GM19351 (cell line): ENCODE measurements at regions not wholly inside any gene's neighbourhood (a gene's known extent, or its start where the extent isn't known, plus 50 kb on each side); places are given as distances from the start of the nearest gene placed in this dataset.

Experiments used
- ATAC-seq: cut with Tn5 transposase; IDR thresholded peaks from one replicate; pipeline ENCODE4 v1.9.1; 2021; ENCODE audit warnings: mild to moderate bottlenecking, moderate library complexity; ENCODE audit not compliant: unreplicated experiment

DNA sequence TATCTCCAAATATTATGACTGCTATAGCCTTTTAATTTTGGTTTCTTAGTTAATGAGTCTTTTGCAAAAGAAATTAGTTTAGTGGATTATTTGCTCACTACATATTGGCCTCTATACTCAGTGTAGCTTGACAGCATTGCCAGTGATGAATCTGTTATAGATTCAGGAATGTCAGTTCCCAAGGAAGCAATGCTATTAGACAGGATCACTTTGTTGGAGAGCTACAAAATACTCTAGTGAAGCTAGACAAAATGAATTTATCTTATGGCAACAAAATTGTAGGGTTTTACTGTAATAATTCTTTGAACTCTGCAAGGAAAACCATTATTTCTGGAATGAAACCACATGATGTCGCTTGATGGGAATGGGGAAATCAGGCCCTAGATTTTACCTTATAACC, 543.3 kb downstream of the SQOR start:
- ATAC-seq: no peak

DNA sequence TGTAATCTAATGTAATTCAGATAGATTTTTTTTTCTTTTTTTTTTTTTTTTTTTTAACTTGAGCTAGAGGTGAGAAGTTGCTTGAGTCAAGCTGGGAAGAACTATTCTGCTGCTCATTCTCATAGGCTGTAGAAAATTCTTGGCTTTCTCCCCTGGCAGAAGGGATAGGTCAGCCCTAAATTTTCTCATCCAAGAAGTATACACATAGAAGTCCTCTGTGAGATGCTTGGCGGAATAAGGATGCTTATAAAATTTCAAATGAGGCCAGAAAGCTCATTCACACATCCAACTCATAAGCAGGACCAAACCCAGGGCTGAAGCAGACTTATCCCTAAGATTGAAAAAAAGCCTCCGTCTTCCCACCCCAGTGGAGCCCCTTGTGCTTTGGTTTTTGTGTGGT, 572.5 kb downstream of the SQOR start:
- no peak for ATAC-seq

DNA sequence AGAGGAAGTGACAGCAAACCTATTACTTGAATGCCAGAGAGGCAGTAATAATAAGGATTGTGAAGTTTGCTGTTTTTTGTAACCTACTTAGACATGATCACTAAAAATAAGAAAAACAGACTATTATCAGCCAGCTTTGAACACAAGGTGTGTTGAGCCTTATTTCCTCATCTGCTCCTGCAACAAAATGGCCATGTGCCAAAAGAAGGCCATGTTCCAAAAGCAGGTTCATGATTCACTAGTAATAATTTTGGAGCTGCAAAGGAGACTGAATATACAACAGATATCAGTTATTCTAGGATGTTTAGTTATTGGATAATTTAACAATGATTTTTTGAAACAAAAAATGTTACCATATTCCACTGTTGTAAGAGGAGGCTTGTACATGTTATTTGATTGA, 578.7 kb downstream of the SQOR start:
- no peak for ATAC-seq

DNA sequence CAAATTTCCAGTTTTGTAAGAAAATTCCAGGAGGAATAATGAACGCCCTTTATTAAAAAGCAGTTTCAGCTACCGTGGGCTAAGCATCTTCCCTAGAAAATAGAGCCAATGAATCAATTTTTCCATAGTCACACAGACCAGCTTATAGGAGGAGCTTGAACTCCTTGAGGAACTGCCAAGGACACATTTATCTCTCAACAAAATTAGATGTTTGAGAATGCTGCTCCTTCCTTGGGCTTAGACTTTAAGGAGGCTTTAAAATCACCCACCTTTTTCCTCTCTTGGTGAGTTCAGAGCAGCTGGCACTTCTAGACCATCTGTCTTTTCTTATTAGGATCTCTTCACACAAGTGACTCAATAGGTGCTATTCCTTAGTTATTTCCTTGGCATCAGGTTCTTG, 588.0 kb downstream of the SQOR start:
- no peak for ATAC-seq

DNA sequence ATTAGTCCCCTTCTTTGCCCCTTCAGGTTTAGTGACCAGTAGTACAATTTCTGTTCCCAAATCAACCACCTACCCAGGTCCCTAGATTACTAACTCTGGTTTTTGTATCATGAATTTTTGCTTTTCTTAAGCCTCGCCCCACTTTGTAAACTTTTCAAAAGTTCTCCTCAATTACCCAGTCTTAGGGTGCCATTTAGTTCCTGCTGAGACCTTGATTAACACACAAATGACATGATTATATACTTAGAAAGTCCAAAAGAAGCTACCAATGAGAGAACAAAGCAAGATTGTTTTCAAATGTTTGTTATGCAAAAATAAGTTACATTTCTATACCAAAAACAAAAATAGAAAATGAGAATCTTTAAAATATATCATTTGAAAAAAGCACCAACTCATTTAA, 594.4 kb downstream of the SQOR start:
- no peak for ATAC-seq

DNA sequence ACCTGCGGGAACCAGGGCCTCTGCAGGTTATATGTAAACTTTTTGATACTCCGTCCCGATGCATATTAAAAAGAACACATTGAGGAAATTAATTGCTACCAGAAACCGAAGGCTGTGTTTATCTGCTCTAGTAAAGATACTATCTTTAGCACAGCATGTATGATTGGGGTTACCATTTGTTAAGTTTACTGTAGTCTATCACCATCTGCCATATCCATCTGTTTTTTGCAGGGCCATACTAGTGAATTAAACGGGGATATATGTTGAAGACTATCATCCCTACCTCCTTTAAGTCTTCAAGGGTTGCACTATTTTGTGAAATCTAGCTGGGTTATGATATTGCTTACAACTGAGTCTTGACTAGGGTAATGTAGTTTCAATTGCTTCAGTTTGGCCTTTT, 597.0 kb downstream of the SQOR start:
- ATAC-seq: no peak

DNA sequence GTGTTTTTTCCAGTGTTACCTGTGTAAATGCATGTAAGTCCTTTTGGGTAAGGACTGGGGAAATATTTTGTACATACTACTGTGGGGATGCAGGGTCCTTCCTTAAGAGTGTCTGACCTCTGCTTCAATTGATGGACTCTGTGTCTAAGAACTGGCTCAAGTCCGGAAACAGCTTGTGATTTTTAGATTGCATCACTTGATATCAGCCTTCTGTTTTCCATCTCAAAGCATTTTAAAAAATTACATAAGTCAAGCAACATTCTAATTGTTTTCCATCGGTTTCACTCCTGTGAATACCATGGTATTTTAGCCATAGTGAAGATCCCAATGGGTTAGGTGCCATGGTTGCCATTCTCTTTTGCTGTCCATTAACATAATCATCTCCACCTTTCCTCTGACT, 597.6 kb downstream of the SQOR start:
- ATAC-seq: no peak

DNA sequence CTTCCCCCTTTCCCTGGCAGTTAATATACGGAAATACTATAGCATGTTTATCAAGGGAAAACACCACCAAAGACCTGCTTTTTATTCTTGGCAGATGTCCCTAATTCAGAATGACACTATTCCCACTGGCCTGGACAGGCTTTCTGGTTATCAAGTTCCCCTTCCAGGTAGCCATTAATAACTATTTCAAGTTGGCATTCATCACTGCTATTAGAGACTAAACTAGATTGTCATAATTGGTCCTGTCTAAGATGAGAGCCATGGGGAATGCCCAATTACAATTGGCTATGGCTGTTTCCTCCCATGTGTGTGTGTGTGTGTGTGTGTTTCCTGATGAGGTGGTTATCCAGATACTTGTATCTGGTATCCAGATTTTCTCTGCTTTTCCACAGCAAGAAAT, 608.1 kb downstream of the SQOR start:
- ATAC-seq: no peak

DNA sequence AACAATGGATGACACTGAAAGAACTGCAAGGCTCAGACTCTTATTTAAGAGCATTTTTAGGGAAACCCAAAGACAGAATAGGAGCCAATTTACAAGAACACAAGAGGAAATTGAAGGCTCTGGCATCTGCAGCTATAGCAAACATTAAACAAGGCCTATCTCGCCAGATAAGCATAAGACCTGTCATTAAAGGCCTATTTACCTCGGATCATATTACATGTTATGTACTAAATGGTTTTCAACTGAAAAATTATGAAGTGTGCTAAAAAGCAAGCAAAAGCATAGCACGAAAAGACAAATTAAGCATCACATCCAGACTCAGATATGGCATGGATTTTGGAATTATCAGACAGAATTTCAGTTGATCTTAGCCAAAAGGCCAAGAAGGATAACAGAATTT, 617.1 kb downstream of the SQOR start:
- no peak for ATAC-seq

DNA sequence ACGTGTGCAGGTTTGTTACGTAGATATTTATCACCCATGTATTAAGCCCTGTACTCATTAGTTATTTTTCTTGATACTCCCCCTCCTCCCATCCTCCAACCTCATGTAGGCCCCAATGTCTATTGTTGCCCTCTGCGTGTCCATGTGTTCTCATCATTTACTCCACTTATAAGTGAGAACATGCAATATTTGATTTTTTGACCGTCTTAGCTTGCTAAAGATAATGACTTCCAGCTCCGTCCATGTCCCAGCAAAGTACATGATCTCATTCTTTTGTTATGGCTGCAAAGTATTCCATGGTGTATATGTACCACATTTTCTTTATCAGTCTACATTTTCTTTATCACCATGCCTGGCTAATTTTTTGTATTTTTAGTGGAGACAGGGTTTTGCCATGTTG, 623.2 kb downstream of the SQOR start:
- no peak for ATAC-seq

DNA sequence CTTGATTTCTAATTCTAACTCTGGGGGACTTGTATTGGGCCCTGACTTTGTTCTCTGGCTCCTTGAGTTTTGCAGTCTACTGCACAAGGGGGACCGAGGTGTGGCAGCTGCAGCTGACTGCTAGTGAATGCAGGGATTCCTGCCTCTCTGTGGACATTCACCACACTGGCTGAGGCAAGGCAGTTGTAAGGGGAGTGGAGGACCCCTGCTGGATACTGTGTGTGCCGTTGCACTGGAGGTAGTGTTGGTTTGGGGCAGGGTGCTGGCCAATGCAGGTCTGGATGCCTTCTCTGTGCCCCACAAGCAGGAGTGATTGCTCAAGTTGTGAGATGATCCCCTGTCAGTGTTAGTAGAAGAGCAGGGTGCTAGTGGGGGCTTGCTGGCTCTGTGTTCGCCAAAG, 626.1 kb downstream of the SQOR start:
- no peak for ATAC-seq

DNA sequence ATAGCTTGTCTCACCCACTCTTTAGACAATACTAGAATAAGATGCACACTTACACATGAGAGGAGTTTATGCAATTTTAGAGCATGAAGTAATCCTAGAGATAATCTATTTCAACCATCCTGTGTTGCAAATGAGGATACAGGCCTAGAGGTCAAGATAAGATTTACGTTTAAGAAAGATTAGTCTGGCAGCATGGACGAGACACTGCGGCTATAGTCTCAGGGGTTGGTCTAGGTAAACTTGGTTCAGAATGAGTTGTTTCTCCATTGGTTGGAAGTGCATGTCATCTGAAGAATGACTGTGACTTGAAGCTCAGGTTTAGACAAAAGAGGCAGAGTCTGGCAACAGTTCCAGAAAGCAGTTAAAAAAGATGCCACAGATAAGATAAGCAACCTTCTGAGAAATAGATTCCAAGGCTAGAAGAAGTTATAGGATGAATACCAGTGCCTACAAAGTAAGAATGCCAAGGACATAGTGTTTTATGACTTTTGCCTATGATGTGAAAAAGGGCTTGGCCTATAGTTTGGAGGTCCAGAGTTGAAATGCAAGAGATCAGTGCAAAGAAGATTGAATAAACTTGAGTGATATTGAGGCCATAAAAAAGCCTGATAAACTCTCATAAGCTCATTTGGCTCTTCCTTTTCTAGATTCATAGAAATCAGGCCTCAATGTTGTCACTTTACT, 631.0 kb downstream of the SQOR start:
- no peak for ATAC-seq

DNA sequence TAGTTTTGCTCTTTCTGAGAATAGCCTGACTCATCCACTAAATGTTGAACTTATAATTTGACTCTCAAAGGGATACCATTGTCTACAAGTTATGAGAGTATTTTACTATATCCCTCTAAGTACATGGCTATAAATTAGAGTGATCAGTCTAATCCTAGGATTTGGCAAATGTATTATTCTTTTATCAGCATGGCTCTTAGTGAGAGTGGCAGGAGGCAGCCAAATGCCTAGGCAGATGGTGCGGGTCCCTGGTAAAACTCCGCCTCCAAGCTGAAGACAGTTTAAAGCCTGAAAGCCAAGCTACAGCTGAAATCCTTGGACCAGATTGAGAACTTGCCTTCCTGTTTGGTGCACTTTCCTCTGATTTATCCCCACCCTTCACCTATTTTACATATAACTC, 631.8 kb downstream of the SQOR start:
- no peak for ATAC-seq

DNA sequence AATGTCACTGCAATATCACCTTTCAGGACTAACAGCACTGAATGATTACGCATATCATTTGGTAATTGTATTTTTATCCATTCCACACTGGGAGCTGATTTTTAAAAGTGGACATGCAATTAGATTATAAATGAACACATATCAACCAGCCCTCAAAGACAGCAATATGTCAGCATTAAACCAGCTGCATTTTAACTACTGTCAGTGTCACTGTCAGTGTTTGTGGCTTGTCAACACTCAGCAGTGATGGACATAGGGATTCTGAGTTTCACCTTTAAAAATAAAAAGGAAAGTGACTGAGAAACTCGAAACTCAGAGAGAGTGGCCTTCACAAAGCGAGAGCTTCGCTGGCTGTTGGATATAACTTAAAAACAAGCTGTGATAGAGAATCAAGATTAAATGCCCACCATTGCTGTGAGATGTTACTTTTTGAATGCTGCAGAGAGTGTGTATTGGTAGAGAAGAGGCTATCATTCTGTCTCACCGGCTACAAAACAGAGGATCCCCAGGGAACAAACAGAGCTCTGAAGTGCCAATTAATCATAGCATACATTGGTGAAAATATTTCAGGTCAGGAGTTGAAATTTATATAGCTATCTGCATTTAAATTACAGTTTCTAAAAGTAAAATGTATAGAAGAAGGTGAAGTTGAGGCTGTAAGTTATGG, 635.8 kb downstream of the SQOR start:
- no peak for ATAC-seq

DNA sequence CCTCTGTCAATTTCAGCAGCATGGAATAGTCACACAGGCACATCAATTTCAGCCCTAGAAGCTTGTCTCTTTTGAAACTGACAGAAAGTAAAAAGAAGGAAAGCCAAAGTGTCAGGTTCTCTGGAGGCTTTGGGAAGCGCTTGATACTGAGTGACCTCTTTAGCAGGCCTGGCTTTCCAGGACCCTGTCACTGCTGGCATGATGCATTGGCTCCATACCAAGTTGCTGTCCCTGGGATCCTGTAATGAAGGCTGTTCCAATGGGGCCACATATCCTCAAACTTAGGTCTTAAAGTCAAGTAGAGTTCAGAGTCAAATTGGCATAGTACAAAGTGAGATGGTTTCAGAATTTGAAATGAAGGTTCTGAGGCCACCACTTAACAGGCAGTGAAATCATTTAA, 640.9 kb downstream of the SQOR start:
- ATAC-seq: no peak

DNA sequence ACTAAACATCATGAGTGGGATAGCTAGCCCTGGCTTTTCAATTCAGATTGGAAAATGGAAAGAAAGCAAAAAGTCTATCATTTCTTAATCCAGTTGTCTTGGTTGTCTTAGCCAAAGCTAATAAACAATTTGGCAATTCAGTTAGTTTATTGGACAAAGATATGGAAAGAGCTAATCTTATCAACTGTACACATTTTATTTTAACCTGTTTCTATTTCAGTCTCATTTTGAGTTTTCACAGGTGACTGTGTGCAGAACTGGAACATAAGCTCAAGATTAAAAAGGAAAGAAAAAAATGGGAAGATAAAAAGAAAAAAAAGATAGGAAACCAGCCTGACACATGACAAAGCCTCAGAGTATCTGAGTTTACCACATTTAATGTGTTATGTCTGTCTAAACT, 642.6 kb downstream of the SQOR start:
- no peak for ATAC-seq

DNA sequence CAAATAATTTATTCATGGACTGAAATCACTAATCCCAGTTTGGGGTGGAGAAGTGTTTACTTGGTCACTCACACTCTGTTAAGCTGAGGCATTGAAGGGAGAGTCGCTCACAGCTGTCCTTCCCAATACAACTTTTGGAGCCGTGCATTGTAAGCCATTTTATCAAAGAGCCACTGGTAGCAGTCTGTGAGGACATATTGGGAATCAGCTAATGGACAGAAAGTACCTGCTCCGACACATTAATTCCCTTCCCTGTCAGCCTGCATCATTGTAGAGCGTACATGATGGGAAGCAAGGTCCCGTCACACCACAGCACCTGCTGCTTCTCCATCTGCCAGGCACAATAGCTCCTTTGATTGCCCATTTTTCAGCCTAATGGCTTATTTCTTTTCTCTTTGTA, 643.2 kb downstream of the SQOR start:
- ATAC-seq: no peak

DNA sequence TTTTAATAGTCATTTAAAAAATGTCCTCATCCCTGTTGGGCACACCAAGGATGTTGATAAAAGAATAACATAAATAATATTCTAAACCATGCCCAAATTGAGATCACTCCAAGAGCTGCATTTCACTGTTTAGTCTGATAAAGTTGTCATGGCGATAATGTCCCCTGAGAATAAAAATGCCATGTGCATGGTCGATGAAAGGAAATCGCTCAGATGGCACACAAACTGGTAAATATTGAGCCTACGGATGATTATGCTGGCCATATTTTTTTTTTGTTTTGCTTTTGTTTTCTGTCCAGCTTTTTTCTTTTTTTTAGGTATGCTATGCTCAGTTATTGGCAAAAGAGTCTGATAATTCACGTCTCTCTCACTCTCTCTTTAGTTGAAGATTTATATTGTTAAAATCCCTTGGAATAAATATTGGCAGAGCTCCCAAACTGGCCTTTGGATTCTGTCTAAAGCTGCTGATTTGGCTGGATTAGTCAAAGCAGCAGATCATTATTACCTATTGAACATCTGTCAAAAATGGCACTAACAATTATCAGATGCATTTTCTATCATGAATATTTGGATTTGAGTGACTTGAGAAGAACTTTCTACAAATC, 643.8 kb downstream of the SQOR start:
- no peak for ATAC-seq

DNA sequence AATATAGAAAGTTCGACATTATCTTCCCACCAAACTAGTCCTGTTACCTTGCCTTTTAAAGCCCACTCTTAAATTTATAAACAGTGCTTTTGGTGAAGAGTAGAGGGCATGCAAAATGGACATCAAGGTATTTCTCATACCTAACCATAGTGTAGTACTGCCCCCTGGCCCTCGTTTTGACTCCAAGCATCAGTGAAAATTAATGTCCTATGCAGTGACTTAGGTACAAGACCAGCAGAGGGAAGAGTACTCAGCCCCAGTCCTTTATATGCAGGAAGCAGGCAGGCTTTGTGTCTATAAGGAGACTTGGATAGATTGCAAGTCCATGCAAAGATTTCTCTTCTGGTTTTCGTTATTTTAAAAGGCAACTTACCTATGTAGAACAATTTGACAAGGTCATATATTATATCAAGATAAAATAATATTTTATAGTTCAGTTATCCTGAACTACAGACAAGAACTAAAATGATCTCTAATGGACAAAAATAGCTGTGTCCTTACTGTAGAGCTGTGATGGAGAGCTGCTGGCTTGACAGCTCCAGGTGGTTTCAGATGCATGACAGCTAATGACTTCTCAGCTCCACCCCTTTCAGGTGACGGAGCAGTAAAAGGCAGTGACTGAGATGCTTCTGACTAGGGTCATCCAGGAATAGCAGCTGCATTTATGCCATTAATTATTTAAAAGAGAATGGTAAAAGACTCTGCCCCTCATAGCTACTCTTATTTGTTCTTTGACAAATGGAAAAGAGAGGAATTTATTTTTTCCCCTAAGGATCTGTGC, 646.1 kb downstream of the SQOR start:
- ATAC-seq: no peak

DNA sequence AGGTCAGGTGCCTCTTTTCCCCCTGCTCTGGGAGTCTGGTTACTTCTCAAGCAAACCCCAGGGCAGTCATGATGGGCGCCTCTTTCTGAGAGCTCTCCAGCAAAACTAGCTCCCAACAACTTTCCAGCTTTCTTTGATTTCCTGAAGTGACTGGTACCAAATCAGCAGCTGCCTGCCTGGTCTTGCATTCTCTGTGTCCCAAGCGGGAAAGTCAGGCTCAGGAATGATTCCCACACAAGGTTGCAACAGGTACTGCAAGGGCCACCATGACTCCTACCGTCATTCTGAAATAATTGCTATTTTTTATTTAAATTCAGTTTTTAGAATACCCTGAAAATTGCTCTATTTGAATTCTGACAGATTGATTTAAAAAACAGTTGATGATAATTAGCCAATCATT, 658.7 kb downstream of the SQOR start:
- ATAC-seq: no peak

DNA sequence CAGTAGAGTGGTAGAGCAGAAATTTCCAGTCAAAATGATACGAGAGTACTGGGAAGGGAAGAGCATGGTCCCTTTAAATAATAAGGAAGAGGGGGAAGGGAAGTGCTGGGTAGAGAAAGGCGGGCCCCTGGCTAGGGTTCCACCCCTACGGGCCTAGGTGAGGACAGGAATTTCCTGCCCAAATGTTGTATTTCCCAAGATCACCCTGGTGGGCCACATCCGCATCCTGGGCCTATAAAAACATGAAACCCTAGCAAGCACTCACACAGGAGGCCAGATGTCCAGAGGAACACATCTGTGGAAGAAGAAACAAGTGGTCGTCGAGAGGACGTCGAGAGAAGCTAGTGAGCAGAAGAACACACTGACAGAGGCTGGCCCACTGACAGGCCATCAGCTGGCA, 661.2 kb downstream of the SQOR start:
- ATAC-seq: no peak

DNA sequence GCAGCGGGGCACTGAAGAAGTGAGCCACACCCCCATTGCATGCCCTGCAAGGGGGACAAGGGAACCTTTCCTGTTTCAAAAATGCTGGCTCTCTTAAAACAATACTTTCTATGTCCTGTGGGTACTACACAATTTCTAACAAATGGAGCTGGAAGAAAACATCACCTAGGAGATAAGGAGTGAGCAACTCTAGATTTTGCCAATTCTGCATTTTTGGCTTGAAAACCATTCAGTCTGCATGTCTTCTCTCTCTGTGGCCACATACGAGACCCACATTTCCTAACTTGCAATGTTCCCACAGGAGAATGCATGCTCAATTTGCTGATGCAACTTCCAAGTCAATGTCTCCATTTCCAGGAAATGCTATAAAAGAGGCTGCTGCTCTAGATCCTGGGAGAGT, 662.0 kb downstream of the SQOR start:
- ATAC-seq: no peak
